ENCODE measurements at regions not wholly inside any gene's neighbourhood (a gene's known extent, or its start where the extent isn't known, plus 50 kb on each side); places are given as distances from the start of the nearest gene placed in this dataset.

DNA sequence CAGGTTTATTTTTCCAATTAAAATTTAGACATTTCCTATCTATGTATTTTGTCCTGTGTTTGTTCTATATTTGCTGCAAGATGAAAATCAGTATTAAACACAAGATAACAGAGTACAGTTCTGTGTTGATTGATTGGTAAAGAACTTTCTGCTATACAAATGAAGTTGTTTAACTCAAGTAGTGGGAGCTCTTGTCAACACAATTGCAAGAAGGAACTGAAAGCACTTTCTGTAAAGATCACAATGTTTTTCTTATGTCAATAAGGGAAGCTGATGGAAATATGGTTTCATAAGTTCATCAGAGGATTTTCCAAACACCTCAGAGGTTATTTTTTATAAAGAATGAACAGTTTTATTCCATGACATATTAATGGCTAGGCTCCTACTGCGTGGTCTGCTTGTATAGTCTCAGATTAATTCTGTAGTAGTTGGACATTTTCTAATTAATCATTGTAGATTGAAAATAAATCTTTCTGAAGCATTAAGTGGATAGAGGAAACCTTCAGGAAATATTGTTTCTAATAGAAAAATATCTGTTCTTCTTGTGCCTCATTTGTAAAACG lies 379.5 kb downstream of the LRFN5 start:
- DNase-seq (ENCODE audit: low spot score), result no peak
- TF ChIP-seq, protein P1, sequence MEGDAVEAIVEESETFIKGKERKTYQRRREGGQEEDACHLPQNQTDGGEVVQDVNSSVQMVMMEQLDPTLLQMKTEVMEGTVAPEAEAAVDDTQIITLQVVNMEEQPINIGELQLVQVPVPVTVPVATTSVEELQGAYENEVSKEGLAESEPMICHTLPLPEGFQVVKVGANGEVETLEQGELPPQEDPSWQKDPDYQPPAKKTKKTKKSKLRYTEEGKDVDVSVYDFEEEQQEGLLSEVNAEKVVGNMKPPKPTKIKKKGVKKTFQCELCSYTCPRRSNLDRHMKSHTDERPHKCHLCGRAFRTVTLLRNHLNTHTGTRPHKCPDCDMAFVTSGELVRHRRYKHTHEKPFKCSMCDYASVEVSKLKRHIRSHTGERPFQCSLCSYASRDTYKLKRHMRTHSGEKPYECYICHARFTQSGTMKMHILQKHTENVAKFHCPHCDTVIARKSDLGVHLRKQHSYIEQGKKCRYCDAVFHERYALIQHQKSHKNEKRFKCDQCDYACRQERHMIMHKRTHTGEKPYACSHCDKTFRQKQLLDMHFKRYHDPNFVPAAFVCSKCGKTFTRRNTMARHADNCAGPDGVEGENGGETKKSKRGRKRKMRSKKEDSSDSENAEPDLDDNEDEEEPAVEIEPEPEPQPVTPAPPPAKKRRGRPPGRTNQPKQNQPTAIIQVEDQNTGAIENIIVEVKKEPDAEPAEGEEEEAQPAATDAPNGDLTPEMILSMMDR (IDR thresholded peaks at IDR 0.05; ENCODE audit: extremely low read depth, missing control alignments), result no peak

DNA sequence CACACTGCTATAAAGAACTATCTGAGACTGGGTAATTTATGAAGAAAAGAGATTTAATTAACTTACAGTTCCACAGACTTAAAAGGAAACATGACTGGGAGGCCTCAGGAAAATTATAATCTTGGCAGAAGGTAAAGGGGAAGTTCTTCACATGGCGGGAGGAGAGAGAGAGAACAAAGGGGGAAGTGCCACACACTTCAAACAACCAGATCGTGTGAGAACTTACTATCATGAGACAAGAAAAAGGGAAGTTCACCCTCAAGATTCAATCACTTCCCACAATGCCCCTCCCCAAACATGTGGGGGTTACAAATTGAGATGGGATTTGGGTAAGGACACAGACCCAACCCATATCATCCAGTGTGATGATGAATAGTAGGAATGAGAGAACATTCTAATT lies 366.5 kb downstream of the LRFN5 start:
- TF ChIP-seq, protein P1 (IDR thresholded peaks at IDR 0.05; ENCODE audit: extremely low read depth, missing control alignments), result no peak
- no peak for DNase-seq (ENCODE audit: low spot score)

DNA sequence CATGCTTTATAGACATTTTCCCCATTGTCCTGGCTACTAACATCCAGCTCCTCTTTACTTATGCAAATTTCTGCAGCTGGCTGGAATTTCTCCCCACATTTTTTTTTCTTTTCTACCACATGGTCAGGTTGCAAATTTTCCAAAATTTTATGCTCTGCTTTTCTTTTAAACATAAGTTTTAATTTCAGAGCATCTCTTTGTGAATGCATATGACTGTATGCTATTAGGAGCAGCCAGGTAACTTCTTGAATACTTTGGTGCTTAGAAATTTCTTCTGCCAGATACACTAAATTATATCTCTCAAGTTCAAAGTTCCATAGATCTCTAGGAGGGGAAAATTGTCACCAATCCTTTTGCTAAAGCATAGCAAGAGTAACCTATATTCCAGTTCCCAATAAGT lies 365.9 kb downstream of the LRFN5 start:
- no peak for DNase-seq (ENCODE audit: low spot score)
- TF ChIP-seq, protein P1 (IDR thresholded peaks at IDR 0.05; ENCODE audit: extremely low read depth, missing control alignments), result no peak

DNA sequence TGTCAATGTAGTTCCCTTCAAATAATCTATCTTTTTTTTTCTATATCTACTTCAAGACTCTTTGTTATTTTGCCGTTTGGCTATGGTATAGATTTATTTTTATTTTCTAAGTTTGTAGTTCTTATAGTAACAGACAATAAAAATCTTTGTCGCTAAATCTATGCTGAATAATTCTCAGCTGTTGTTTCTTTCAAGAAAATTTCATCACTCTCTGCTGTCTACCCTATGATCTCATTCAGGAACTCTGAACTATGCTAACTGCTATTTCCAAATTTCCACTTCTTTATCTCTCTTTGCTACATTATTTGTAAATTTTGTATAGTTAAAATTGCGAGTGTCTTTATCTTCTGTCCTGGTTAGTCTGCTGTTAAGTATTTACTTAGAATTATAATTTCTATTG lies 353.6 kb downstream of the LRFN5 start:
- no peak for DNase-seq (ENCODE audit: low spot score)

DNA sequence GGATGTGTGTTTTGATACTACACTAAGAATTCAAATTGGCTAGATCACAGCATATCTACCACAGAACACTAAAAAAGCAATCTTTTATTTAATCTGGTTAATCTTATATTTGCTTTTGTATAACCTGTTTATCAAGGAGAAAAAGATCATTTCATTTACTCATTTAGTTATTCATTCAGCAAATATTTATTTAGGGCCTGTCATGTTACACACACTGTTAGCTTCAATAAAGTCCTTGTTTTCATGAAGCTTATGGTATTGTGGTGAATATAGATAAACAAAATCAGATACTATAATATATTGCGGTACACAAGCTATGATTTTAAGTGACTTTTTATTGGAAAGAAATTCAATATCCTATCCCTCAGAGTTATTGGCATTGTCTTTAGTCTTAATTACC lies 350.8 kb downstream of the LRFN5 start:
- no peak for DNase-seq (ENCODE audit: low spot score)
- TF ChIP-seq, protein P1 (IDR thresholded peaks at IDR 0.05; ENCODE audit: extremely low read depth, missing control alignments), result no peak

More for the DNA sequence above, 353.6 kb downstream of the LRFN5 start:
- TF ChIP-seq, protein P1 (IDR thresholded peaks at IDR 0.05; ENCODE audit: extremely low read depth, missing control alignments), result no peak

Measured in GM20000 (cell line).